Large intestine (tissue), 3 donors: ENCODE measurements at regions not wholly inside any gene's neighbourhood (a gene's known extent, or its start where the extent isn't known, plus 50 kb on each side); places are given as distances from the start of the nearest gene placed in this dataset.

Source experiments
- DNase-seq, 2 donors: peaks; one replicate each; pipeline versions ENCODE4 v3.0.0 to v3.0.0-alpha.2; 2013
- H3K27ac ChIP-seq: one replicate; pipeline ENCODE4 v1.5.1; 2013; ENCODE audit warnings: low read length
- H3K27me3 ChIP-seq: 2 replicates; pipeline ENCODE4 v1.6.1; 2013; ENCODE audit warnings: low read length; ENCODE audit not compliant: control insufficient read depth, insufficient read depth
- H3K36me3 ChIP-seq: 2 replicates; pipeline ENCODE4 v1.6.1; 2013; ENCODE audit warnings: low read length; ENCODE audit not compliant: control insufficient read depth, insufficient read depth
- H3K4me1 ChIP-seq: one replicate; pipeline ENCODE4 v1.6.1; 2013; ENCODE audit warnings: low read length; ENCODE audit not compliant: control insufficient read depth, insufficient read depth
- H3K4me3 ChIP-seq: one replicate; pipeline ENCODE4 v1.5.1; 2013; ENCODE audit warnings: low read length
- H3K9me3 ChIP-seq: one replicate; pipeline ENCODE4 v1.6.1; 2013; ENCODE audit warnings: mild to moderate bottlenecking, low read depth, low read length, moderate library complexity; ENCODE audit not compliant: control insufficient read depth
- WGBS: methylation state at CpG from one replicate; pipeline ENCODE4 v1.1.5; 2013; ENCODE audit warnings: low lambda C conversion rate; ENCODE audit not compliant: insufficient coverage; 5-methylcytosine and 5-hydroxymethylcytosine counted together

DNA sequence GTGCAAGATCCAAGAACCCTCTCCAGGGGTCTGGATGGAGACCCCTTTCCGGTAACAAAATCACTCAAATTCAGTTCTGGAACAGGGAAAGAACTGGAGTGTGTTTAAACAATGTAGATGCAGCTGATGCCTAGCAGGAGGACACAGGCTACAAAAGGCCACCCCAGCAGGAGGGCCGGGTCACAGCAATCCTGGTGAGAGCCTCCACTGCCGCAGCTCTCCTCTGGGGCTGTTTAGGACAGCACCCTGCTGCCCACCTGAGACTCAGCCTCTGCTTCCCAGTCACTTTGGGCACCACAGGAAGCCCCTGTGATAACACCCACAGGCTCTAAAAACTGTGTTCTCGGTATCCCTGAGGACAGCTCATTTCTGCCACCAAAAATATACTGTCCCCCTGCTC, 318.7 kb upstream of the NBEA start:
- no peak for DNase-seq
- H3K27me3 ChIP-seq = no peaks in the 10 kb centered on the region
- H3K4me3 ChIP-seq = no peak overlapping the region
- no peaks in the 10 kb centered on the region for H3K36me3 ChIP-seq
- H3K27ac ChIP-seq = no peak overlapping the region
- no peaks in the 10 kb centered on the region for H3K9me3 ChIP-seq
- no CpG with 5 or more reads among the region's 4 CpGs for WGBS
- no peaks in the 10 kb centered on the region for H3K4me1 ChIP-seq

DNA sequence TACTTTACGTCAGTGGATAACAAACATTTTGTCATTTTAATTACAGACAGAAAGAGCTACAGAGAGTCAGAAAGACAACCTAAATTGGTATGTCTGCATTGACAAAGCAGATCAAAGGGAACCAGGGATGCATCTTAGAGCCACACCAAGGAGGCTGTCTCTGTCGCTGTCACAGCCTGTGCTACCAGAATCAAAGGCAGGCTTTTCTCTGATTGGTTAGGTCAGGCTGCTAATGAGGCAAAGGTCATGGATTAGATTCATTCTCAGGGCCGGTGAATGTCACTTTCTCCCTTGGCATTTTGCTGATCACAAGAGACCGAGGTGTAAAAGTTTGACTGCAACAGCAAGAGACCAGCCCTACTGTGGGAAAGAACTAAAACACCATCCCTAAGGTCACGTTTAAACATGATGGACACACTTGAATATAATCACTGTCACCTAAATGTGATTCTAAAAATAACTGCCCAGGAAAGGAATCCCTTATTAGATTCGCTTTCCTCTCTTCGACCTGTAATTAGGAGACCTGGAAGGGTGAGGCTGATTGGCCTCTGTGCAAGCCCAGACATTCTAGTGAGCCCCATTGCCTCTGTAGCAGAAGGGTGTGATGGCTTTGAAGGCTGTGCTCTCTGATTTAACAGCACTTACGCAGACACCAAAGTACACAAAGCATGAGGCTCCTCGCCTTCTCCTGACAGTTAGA, 314.4 kb upstream of the NBEA start:
- Histone ChIP-seq H3K27ac (no peak overlapping the region), H3K27me3 (no peaks in the 10 kb centered on the region), H3K36me3 (no peaks in the 10 kb centered on the region), H3K4me1 (no peaks in the 10 kb centered on the region), H3K9me3 (no peaks in the 10 kb centered on the region), H3K4me3 (no peak overlapping the region)
- no peak for DNase-seq
- 0% methylated on average over 1 of the region's 9 CpGs for WGBS

GRCh38 chr13:34628209-34628682, 313.8 kb upstream of the NBEA start:
- no peaks in the 10 kb centered on the region for H3K36me3 ChIP-seq
- no peak overlapping the region for H3K4me3 ChIP-seq
- no peak overlapping the region for H3K27ac ChIP-seq
- no CpG with 5 or more reads among the region's 5 CpGs for WGBS
- H3K27me3 ChIP-seq = no peaks in the 10 kb centered on the region
- no peaks in the 10 kb centered on the region for H3K9me3 ChIP-seq
- no peaks in the 10 kb centered on the region for H3K4me1 ChIP-seq
- no peak for DNase-seq

DNA sequence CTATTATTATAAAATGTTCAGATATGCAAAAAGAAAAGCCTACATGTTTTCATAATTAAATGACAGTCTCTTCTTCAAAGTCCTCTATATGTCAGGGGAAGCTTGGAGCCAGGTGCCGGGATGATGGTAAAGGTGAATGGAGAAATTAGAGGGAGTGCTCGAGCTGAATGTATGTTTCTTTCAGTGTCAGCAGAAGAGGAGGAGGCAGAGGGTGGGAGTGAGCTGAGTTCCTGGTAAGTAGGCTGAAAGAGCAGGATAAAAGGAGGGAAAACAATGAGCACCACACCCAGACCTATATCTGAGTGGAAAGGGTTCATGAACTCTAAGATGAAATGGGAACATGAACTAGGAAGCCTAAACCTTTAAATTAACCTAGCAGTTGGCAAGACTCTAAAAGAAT, 307.6 kb upstream of the NBEA start:
- no CpG with 5 or more reads among the region's 2 CpGs for WGBS
- H3K4me3 ChIP-seq = no peak overlapping the region
- no peak overlapping the region for H3K27ac ChIP-seq
- no peaks in the 10 kb centered on the region for H3K27me3 ChIP-seq
- DNase-seq = no peak
- H3K36me3 ChIP-seq = no peaks in the 10 kb centered on the region
- no peaks in the 10 kb centered on the region for H3K9me3 ChIP-seq
- H3K4me1 ChIP-seq = no peaks in the 10 kb centered on the region

GRCh38 chr13:34637138-34637537, 304.9 kb upstream of the NBEA start:
- DNase-seq = no peak
- no peaks in the 10 kb centered on the region for H3K27me3 ChIP-seq
- no peak overlapping the region for H3K4me3 ChIP-seq
- H3K9me3 ChIP-seq = no peaks in the 10 kb centered on the region
- H3K4me1 ChIP-seq = no peaks in the 10 kb centered on the region
- no CpG with 5 or more reads among the region's 1 CpG for WGBS
- no peaks in the 10 kb centered on the region for H3K36me3 ChIP-seq
- no peak overlapping the region for H3K27ac ChIP-seq

DNA sequence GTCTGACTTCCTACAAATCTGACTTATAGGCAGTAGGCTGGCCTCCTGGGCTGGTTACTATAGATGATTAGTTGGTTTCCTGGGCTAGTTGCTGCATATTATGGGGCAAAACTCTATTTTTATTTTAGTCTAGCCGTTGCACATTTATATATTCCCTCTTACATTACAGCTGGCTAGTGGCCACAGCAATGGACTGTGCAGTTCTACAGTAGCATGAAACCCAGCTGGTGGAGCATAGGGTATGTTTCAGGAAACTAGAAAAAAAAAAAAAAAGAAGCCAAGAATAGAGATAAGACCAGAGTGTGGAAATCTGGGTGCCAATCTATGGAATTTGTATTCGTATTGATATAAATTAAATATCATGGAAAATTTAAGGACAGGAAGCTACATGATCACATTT, 304.4 kb upstream of the NBEA start:
- Histone ChIP-seq H3K27me3 (no peaks in the 10 kb centered on the region), H3K9me3 (no peaks in the 10 kb centered on the region), H3K27ac (no peak overlapping the region), H3K4me3 (no peak overlapping the region), H3K36me3 (no peaks in the 10 kb centered on the region), H3K4me1 (no peaks in the 10 kb centered on the region)
- no peak for DNase-seq
- WGBS = 88% methylated on average over 1 of the region's 2 CpGs

DNA sequence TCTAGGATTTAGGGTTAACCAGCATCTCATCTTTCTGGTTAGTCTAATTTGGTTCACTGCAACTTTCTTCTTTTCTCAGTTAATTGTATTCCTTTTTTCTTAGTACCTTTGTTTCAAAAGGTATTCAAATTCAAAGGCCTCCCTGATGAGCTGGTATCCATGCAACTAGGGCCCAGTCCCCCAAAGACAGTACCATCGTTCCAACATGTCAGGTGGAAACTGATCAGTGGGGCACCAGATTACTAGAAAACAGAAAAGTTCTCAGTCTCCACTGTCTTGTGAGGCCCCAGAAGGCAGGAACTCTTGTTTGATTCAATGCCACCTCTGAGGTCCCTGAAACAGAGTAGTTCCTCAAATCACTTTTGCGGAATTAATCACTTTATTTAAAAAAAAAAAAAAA, 303.2 kb upstream of the NBEA start:
- WGBS = 80% methylated on average over 1 of the region's 2 CpGs
- H3K27ac ChIP-seq = no peak overlapping the region
- no peak for DNase-seq
- no peak overlapping the region for H3K4me3 ChIP-seq
- H3K9me3 ChIP-seq = no peaks in the 10 kb centered on the region
- H3K27me3 ChIP-seq = no peaks in the 10 kb centered on the region
- no peaks in the 10 kb centered on the region for H3K4me1 ChIP-seq
- no peaks in the 10 kb centered on the region for H3K36me3 ChIP-seq

- no peaks in the 10 kb centered on the region for H3K36me3 ChIP-seq
- H3K4me3 ChIP-seq = no peak overlapping the region
- no peaks in the 10 kb centered on the region for H3K27me3 ChIP-seq
- H3K27ac ChIP-seq = no peak overlapping the region
- 73% methylated on average over 3 of the region's 9 CpGs for WGBS
- no peak for DNase-seq
- no peaks in the 10 kb centered on the region for H3K9me3 ChIP-seq
- no peaks in the 10 kb centered on the region for H3K4me1 ChIP-seq
Measured at GRCh38 chr13:34640179-34640992, 301.7 kb upstream of the NBEA start.

DNA sequence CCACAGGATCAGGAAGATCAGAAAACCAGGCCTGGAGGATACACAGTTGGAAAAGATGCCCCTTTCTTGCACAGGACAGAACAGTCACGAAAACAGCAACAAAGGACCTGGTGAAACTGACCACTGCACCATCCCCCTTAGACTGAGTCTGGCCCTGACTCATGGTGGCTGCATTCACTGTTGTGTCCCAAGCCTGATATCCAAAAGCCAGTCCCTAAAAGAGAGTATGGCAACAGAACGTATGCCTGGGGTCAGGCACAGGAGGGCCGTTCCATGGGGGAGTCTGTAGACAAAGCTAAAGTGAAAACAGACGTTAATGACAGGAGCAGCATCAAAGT, 301.1 kb upstream of the NBEA start:
- no peaks in the 10 kb centered on the region for H3K4me1 ChIP-seq
- no CpG with 5 or more reads among the region's 4 CpGs for WGBS

GRCh38 chr13:34647379-34648150, 294.5 kb upstream of the NBEA start:
- Histone ChIP-seq H3K36me3 (no peaks in the 10 kb centered on the region), H3K27me3 (no peaks in the 10 kb centered on the region), H3K9me3 (no peaks in the 10 kb centered on the region), H3K27ac (no peak overlapping the region), H3K4me1 (no peaks in the 10 kb centered on the region), H3K4me3 (no peak overlapping the region)
- WGBS = 80% methylated on average over 1 of the region's 1 CpG
- DNase-seq = no peak

More for the DNA sequence above, 301.1 kb upstream of the NBEA start:
- no peaks in the 10 kb centered on the region for H3K36me3 ChIP-seq
- H3K4me3 ChIP-seq = no peak overlapping the region
- H3K27ac ChIP-seq = no peak overlapping the region
- no peak for DNase-seq
- no peaks in the 10 kb centered on the region for H3K9me3 ChIP-seq
- no peaks in the 10 kb centered on the region for H3K27me3 ChIP-seq
